ENCODE measurements at regions not wholly inside any gene's neighbourhood (a gene's known extent, or its start where the extent isn't known, plus 50 kb on each side); places are given as distances from the start of the nearest gene placed in this dataset.

GRCh38 chr4:160675550-160675949, 1488.2 kb downstream of the FSTL5 start:
- TF ChIP-seq CTCF (IDR thresholded peaks at IDR 0.05) (no peak), ZFX (IDR thresholded peaks at IDR 0.05; ENCODE audit: borderline replicate concordance) (no peak)
- H3K27ac ChIP-seq, result no peak overlapping the region

GRCh38 chr4:160685729-160686128, 1478.1 kb downstream of the FSTL5 start:
- no peak overlapping the region for H3K27ac ChIP-seq
- TF ChIP-seq CTCF (IDR thresholded peaks at IDR 0.05) (no peak), ZFX (IDR thresholded peaks at IDR 0.05; ENCODE audit: borderline replicate concordance) (no peak)

GRCh38 chr4:160701671-160702070, 1462.1 kb downstream of the FSTL5 start:
- no peak for TF ChIP-seq ZFX (IDR thresholded peaks at IDR 0.05; ENCODE audit: borderline replicate concordance)
- no peak for TF ChIP-seq CTCF (IDR thresholded peaks at IDR 0.05)
- no peak overlapping the region for H3K27ac ChIP-seq

GRCh38 chr4:160709026-160709425, 1454.8 kb downstream of the FSTL5 start:
- TF ChIP-seq CTCF (IDR thresholded peaks at IDR 0.05) (no peak), ZFX (IDR thresholded peaks at IDR 0.05; ENCODE audit: borderline replicate concordance) (no peak)
- no peak overlapping the region for H3K27ac ChIP-seq

- no peak for TF ChIP-seq ZFX (IDR thresholded peaks at IDR 0.05; ENCODE audit: borderline replicate concordance)
- TF ChIP-seq CTCF (IDR thresholded peaks at IDR 0.05), result no peak
- H3K27ac ChIP-seq, result no peak overlapping the region
Observed at GRCh38 chr4:160709546-160709945, 1454.3 kb downstream of the FSTL5 start.

GRCh38 chr4:160716551-160716950, 1447.2 kb downstream of the FSTL5 start:
- no peak overlapping the region for H3K27ac ChIP-seq
- TF ChIP-seq CTCF (IDR thresholded peaks at IDR 0.05) (no peak), ZFX (IDR thresholded peaks at IDR 0.05; ENCODE audit: borderline replicate concordance) (no peak)

GRCh38 chr4:160717848-160718247, 1446.0 kb downstream of the FSTL5 start:
- TF ChIP-seq CTCF (IDR thresholded peaks at IDR 0.05) (no peak), ZFX (IDR thresholded peaks at IDR 0.05; ENCODE audit: borderline replicate concordance) (no peak)
- no peak overlapping the region for H3K27ac ChIP-seq

Data from 22Rv1 (cell line).